NCI-H146 treated with DMSO at 0.1 percent for 48 hours (cell line): ENCODE measurements at regions not wholly inside any gene's neighbourhood (a gene's known extent, or its start where the extent isn't known, plus 50 kb on each side); places are given as distances from the start of the nearest gene placed in this dataset.

Experiments
- DNase-seq: peaks from one replicate; lab custom pipeline; 2025; ENCODE audit not compliant: unreplicated experiment; lab: John Stamatoyannopoulos, UW

DNA sequence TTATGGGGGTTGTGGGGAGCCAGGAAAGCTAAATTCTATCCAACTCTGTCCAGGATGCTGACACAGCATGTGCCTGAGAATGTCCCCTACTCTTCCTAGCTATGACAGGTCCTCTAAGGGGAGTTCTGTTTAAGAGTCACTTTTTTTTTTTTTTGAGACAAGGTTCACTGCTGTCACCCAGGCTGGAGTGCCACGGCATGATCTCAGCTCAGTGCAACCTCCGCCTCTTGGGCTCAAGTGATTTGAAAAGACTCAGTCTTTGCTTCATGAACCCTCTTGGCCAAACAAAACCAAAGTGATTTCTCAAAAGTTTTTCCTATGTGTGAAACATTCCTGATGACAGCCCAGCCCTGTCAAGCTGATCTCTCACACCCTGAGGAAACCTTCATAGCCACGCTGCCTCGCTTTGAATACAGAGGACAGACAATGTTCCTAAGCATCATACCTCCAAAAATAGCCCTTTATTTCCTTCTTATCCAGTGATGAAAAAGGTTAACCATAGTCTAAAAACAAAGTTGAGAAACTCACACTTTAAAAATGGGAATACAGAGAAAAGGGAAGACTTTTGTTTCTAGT is 105.5 kb upstream of the PROK2 start:
- DNase-seq: no peak

- DNase-seq: no peak
These were observed 102.3 kb upstream of the PROK2 start for GRCh38 chr3:71887256-71887655.

DNA sequence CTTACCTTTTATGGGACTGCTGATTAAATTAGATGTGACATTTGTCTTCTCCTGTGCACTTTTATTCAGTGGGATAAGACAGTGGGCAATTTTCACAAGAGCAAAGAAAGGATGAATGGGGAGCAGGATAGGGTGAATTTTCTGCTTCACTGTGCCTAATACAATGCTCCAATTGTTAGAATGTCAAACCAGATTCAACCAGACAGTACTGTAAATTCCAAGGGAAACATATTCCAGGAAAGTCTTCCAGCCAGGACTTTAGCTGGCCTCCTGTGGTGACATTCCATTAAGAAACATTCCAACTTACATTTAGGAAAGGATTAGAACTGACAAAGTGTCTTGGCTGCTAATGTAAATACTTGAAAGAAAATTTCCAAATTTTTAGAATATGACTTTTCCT is 100.1 kb upstream of the PROK2 start:
- no peak for DNase-seq

DNA sequence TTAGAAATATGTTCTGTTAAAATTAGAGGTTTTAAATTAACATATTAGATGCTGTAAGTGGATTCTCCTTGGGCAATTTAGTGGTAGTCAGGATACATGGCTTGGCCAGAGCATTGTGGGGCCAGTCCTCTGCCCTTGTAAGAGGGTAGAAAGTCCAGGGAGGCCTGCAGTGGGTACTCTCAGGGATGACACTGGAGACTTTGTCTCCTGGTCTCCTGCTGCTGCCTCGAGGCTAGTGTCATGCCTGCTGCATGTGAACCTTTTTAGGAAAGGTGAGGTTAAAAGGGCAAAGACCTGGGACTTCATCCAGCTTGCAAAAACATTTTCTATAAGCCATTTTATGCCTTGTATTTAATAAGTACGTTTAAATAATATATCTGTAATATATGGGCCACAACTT is 96.8 kb upstream of the PROK2 start:
- DNase-seq: no peak

DNA sequence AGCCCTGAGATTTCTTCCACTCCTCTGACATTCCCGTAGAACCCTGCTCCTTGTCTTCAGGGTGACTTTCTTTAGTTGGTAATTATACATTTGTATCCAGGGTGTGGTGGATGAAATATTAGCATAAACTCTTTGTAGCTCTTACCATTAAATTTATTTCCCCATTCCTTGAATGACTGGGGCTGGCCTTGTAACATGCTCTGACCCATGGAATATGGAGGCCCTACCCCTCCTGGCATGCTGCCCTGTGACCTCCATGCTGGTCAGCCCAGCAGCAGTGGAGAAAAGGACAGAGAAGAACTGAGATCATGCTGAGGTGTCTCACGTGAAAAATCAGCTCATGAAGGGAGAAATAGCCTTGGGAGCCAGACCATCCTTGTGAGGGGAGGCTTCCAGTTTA is 96.1 kb upstream of the PROK2 start:
- no peak for DNase-seq

DNA sequence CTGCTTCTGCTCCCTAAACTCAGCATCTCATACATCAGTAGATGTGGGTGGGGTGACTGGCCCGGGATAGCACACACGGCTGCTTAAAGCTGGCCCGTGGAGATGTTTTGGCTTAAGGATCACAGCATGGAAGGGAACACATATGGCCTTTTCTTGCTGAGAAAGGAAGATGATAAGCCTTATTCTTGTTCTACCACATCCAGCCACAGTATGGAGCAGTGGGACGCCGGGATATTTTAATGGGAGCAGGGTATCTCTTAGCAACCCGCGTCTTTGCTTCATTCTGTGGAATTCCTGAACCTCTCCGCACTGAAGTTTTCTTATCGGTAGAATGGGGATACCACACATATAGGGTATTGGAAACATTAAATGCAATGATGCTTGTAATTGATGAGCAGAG is 94.1 kb upstream of the PROK2 start:
- DNase-seq: no peak

- no peak for DNase-seq
These were observed 91.5 kb upstream of the PROK2 start for GRCh38 chr3:71876135-71877105.

DNA sequence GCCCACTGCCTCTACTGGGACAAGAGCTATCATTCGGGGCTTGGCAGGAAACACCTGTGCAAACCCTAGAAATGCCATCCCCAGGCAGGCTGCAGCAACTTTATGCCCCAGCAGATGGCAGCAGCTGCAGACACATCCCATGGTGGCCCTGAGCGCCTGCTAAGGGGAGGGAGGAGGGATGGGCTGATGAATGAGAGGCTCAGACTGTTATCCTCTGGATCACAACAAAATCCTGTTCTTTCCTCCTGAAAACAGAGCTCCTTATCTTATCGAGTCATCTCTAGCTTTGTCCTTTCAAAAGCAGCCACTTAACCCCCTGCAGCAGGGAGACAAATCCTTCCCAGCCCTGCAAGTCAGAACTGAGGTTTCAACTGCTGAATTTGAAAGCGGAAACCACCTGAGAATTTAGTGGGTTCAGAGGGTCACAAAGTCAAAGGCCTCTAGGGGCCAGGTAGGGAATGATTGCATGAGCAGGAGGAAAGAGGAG is 90.6 kb upstream of the PROK2 start:
- peak; percentile 16 for DNase-seq

DNA sequence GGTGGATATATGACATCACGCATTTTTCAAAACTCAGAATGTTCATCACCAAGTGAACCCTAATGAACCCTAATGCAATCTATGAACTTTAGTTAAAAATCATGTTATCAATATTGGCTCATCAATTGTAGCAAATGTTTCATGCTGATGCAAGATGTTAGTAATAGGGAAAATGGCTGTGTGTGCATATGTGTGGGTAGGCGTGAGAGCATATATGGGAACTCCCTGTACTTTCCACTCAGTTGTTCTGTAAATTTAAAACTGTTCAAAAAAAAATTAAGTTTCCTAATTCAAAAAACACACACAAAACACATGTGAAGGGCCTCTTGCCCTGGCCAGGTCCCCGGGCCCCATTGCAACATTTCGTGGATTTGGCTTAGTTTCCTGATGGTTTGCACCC is 89.7 kb upstream of the PROK2 start:
- no peak for DNase-seq

GRCh38 chr3:71873093-71873611 is 88.2 kb upstream of the PROK2 start:
- DNase-seq: no peak

GRCh38 chr3:71872256-71872655 is 87.3 kb upstream of the PROK2 start:
- DNase-seq: no peak

DNA sequence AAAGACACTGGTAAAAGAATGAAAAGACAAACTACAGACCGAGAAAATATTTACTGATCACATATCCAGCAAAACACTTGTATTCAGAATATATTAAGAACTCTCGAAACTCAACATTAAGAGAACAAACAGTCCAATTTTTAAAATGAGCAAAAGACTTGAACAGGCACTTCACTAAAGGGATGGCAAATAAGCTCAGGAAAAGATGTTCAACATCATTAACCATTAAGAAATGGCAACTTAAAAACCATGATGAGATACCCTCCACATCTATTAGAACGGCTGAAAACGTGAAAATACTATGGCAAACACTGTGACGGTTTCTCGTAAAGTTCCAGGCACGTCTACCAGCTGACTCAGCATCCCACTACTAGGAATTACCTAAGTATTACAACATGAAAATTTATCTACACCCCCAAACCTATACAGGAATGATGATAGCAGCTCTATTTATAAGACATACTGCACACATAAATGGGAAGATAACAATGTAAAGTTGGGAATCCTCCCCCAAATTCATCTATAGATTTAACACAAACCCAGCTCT is 86.1 kb upstream of the PROK2 start:
- DNase-seq: no peak

DNA sequence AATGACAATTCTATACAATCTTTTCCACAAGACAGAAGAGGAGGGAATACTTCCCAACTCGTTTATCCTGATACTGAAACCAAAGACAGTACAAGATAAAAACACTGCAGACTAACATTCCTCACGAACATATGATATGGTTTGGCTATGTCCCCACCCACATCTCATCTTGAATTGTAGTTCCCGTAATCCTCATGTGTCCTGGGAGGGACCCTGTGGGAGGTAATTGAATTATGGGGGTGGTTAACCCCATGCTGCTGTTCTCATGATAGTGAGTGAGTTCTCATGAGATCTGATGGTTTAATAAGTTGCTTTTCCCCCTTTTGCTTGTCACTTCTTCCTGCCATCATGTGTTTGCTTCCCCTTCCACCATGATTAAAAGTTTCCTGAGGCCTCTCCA is 83.9 kb upstream of the PROK2 start:
- no peak for DNase-seq

- no peak for DNase-seq
These were observed 80.8 kb upstream of the PROK2 start for GRCh38 chr3:71865727-71866126.

GRCh38 chr3:71863563-71864190 is 78.7 kb upstream of the PROK2 start:
- DNase-seq: no peak

DNA sequence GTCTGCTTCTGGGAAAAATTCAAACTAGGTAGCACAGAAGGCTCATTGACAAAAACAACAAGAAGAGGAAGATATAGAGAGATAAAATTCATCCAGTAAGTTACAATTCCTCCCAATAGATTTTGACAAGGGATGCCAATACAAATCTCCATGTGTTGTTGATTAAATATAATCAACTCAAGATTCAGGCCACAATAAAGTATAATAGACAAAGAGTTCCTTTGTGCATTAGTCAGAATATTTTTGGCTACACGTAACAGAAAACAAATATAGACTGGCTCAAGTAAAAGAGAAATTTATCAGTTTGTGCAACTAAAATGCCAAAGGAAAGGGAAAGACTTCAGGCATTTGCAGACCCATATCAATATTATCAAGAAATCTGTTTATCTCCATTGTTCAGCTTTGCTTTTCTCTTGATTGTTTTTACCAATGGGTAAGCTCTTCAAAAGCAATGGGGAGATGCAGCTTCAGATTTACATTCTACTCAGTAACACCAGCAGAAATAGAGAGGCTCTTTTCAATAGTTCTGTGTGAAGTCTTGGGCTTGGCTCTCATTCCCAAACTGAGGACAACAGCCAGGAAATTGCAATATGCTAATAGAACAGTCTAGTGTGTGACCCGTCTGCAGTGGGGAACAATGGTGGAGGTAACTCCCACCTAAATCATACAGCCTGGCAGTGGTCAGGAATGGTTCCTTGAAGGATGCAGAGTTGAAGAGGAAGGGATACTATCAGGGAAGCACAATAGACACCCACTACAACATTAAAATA is 77.6 kb upstream of the PROK2 start:
- DNase-seq: no peak

GRCh38 chr3:71859123-71859519 is 74.2 kb upstream of the PROK2 start:
- DNase-seq: no peak

GRCh38 chr3:71858503-71859122 is 73.7 kb upstream of the PROK2 start:
- no peak for DNase-seq

DNA sequence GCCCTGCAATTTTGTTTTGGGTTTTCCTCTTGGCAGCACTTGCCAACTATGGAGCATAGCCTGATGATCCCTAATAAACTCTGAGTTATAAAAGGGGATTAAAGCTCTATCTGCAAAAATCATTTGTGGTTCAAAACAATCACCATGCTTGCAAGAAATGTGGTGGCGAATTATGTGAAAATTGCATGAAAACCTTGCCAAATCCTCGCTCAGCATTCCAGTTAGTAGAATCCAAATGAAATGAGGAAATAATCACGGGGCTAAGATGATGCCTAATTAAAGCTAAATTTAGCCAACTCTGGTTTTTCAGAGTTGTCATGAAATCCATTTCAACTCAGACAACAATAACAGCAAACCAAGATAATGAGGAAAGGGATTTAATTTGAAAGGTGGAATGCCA is 73.0 kb upstream of the PROK2 start:
- no peak for DNase-seq

DNA sequence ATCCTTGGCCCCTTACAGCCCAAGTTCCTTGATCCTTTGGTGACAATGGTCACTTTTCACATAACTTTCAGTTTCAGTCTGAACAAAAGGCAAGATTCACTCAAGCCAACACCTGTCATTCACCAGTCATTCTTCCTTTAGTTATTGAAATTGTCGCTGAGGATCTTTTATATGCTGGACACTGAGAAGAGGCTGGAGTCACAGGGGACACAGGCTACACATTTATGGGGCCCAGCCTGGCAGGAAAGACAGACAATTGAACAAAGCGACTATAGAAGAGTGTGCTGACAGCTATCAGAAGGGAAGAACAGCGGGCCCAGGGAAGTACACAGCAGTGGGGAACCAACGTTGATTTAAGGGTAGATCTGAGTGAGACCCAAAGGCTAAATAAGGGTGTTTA is 69.8 kb upstream of the PROK2 start:
- DNase-seq: no peak
